ENCODE measurements at regions not wholly inside any gene's neighbourhood (a gene's known extent, or its start where the extent isn't known, plus 50 kb on each side); places are given as distances from the start of the nearest gene placed in this dataset.
"Not testable (repeated sequence)": the region's sequence is repeated elsewhere in the genome, so short reads cannot be mapped to it uniquely, and the experiment has no call there.

DNA sequence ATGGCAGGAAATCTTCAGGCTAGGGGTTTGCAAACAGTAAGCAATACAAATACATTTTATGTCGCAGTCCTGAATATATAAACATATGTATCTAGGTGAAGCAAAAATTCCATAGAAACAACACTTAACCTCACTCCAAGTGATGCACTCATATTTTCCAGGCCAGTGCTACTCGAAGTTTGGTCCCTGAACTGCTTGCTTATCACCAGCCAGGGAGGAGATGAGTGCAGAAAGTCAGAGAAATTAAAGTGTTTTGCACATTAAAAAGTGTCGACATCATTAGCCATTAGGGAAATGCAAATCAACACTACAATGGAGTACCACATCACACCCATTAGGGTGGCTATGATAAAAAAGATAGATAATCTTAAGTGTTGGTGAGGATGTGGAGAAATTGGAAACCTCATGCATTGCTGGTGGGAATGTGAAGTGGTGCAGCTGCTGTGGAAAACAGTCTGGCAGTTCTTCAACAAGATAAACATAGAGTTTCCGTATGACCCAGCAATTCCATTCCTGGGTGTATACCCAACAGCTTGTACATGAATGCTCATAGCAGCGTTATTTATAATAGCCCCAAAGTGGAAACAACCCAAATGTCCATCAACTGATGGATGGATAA is 70.5 kb upstream of the CSF1 start:
- CTCF ChIA-PET: no interaction called here
- Mint-ChIP-seq H3K27ac (no peak overlapping the region), H3K36me3 (ENCODE audit: low read depth) (peaks cover 9% of the 10 kb centered on the region), H3K4me1 (ENCODE audit: low read depth) (no peaks in the 10 kb centered on the region), H3K27me3 (ENCODE audit: low read depth) (peaks cover 7% of the 10 kb centered on the region), H3K4me3 (no peak overlapping the region), H3K9me3 (ENCODE audit: insufficient read depth) (no peaks in the 10 kb centered on the region)
- ATAC-seq (no peak), DNase-seq (no peak)
- POLR2A ChIA-PET: no interaction called here

DNA sequence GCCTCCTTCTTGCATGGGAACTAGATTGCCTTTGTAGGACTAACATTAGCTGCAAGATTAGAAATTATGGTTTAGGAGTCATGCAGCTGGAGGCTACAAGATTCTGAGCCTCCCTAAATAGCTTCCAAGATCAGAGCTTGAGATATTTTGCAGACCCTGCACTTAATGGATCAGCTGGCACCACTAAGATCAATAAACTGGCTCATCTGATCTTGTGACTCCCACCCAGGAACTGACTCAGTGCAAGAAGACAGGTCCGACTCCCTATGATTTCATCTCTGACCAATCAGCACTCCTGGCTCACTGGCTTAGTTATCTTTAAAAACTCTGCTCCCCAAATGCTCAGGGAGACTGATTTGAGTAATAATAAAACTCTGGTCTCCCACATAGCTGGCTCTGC is 71.4 kb upstream of the CSF1 start:
- CTCF ChIA-PET: interaction anchor here (1.6 kb wide), 1 partner anchor 145 kb away, joined by 4 read pairs; the partner anchor contains the start of gene AHCYL1
- H3K36me3 Mint-ChIP-seq (ENCODE audit: low read depth); H3K4me1 Mint-ChIP-seq (ENCODE audit: low read depth); H3K4me3 Mint-ChIP-seq; POLR2A ChIA-PET; H3K27ac Mint-ChIP-seq; DNase-seq; H3K9me3 Mint-ChIP-seq (ENCODE audit: insufficient read depth); ATAC-seq; H3K27me3 Mint-ChIP-seq (ENCODE audit: low read depth): not testable (repeated sequence)

DNA sequence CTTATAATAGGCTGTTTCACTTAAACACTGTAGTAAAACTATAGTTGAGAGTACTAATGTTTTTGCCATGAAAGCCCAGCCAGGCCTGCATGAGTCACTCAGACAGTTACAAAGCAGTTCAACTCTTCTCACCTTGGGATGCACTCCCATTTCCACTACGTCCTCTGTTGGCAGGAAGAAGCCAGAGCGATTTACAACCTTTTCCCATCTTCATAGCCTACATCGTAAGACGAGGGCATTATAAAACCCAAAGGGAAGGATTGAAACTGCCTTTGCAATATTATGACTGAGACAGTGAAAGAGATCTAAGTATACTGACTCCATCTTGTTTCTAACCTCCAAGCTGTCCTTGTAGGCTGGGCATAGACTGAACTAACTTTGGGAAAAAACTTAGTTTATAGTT is 71.8 kb upstream of the CSF1 start:
- CTCF ChIA-PET: interaction anchor here (1.6 kb wide), 1 partner anchor 146 kb away, joined by 4 read pairs; the partner anchor contains the start of gene AHCYL1
- no peak for ATAC-seq
- Mint-ChIP-seq H3K27me3 (ENCODE audit: low read depth) (peaks cover 10% of the 10 kb centered on the region), H3K4me3 (no peak overlapping the region), H3K27ac (no peak overlapping the region), H3K36me3 (ENCODE audit: low read depth) (peaks cover 9% of the 10 kb centered on the region), H3K4me1 (ENCODE audit: low read depth) (no peaks in the 10 kb centered on the region), H3K9me3 (ENCODE audit: insufficient read depth) (no peaks in the 10 kb centered on the region)
- POLR2A ChIA-PET: no interaction called here
- DNase-seq: no peak

DNA sequence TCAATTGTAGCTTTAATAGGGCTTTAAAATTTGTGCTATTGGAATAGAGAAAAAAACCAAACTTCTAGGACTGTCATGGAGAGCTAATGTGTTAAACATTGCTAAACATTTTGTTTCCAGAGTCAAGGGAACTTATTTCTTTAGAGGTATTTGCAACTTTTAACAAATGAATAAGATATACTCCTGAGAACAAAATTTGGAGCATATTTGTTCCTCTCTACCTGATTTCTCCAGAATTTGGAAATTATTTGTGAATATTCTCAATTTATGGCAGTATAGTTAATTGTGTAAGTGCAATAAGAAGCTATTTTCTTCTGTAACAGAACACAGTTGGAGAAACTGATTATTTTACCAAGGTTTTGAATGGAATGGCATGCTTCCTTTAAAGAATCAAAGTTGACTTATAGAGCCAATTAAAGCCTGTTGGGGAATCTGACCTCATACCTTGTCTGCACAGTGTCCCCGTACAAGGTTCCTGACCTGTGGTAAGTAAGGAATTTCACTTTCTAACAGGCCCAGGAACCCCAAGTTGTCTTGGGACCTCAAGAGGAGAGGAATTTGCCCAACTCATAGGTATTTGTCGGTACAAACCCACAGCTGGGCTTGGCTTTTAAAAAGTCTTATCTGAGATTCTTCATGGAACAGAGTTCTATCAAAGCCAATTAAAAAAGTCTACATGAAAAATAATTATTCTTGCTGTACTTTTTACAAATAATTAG is 72.6 kb upstream of the CSF1 start:
- H3K4me1 Mint-ChIP-seq (ENCODE audit: low read depth): no peaks in the 10 kb centered on the region
- POLR2A ChIA-PET: no interaction called here
- H3K36me3 Mint-ChIP-seq (ENCODE audit: low read depth): peaks cover 9% of the 10 kb centered on the region
- no peaks in the 10 kb centered on the region for H3K9me3 Mint-ChIP-seq (ENCODE audit: insufficient read depth)
- CTCF ChIA-PET: interaction anchor here (1.6 kb wide), 1 partner anchor 147 kb away, joined by 4 read pairs; the partner anchor contains the start of gene AHCYL1
- peaks cover 10% of the 10 kb centered on the region for H3K27me3 Mint-ChIP-seq (ENCODE audit: low read depth)
- H3K27ac Mint-ChIP-seq: no peak overlapping the region
- DNase-seq: no peak
- ATAC-seq: no peak
- H3K4me3 Mint-ChIP-seq: no peak overlapping the region

DNA sequence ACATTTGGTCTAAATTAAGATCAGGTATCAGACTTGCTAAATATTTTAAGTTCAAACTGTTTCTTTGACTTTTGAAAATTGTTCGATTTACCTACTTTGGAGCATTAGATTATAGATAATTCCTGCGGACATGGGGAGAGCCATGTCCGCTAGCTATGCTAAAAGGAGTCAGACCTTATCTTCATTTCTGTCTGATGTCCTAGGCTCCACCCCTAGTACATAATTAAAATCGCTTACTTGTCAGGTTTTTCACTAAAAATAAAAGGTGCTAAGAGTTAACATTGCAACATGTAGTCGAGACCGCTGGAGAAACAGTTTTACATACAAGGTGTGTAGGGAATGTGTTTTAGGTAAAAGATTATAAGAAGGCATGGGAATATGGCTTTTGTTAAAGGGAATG is 71.9 kb upstream of the EPS8L3 start:
- H3K27me3 Mint-ChIP-seq (ENCODE audit: low read depth); H3K27ac Mint-ChIP-seq; POLR2A ChIA-PET; H3K4me3 Mint-ChIP-seq; DNase-seq; H3K36me3 Mint-ChIP-seq (ENCODE audit: low read depth); H3K9me3 Mint-ChIP-seq (ENCODE audit: insufficient read depth); ATAC-seq; H3K4me1 Mint-ChIP-seq (ENCODE audit: low read depth): not testable (repeated sequence)
- CTCF ChIA-PET: interaction anchor here (1.2 to 2.2 kb wide), 4 partner anchors 12 to 59 kb away, joined by 3 to 6 read pairs (median 3); no protein-coding TSS in a partner anchor

DNA sequence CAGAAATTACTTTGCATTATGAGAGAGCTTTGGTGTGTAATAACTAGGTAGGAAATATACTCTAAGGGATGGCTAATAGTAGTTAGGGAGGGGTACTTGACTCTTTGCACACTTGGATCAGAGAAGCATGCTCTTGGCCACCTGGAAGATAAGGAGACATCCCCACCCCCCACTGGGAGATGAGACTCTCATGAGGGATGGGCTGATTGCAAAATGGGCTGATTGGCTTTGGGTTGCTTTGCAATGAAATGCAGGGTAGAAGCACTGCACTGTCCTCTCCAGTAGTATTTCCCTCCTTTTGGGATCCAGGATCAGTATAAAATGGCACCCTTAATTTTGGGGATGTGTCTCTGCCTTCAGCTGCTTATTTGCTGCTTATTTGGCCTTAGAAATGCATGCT is 71.2 kb upstream of the EPS8L3 start:
- Mint-ChIP-seq H3K9me3 (ENCODE audit: insufficient read depth) (peaks cover 3% of the 10 kb centered on the region), H3K4me3 (no peak overlapping the region), H3K27ac (no peak overlapping the region), H3K4me1 (ENCODE audit: low read depth) (no peaks in the 10 kb centered on the region), H3K27me3 (ENCODE audit: low read depth) (peaks cover 10% of the 10 kb centered on the region), H3K36me3 (ENCODE audit: low read depth) (peaks cover 7% of the 10 kb centered on the region)
- ATAC-seq: no peak
- ChIA-PET POLR2A (no interaction called here), CTCF (interaction anchor here (1.1 to 2.2 kb wide), 2 partner anchors 11 to 58 kb away, joined by 3 to 6 read pairs; no protein-coding TSS in a partner anchor)
- no peak for DNase-seq

DNA sequence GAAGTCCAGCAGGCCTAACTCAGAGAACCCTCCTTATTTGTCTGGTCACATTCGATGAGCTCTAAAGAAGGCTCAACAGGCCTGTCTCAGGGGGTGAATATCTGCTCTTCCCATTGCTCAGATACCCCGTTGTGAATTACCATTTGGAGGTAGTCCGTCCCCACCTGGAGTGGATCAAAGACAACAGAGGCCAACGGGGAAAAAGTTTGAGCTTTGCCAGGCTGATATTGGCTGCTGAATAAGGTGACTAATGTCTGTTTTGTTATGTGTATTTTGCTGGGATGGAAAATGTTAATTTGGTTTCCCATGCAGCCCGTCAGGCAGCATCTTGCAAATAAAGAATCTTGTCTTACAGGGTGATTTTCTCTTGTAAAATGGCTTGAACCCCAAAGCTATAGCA is 69.2 kb upstream of the EPS8L3 start:
- H3K27ac Mint-ChIP-seq: no peak overlapping the region
- DNase-seq (no peak), ATAC-seq (no peak)
- H3K27me3 Mint-ChIP-seq (ENCODE audit: low read depth): peaks cover 10% of the 10 kb centered on the region
- ChIA-PET POLR2A (no interaction called here), CTCF (no interaction called here)
- H3K4me1 Mint-ChIP-seq (ENCODE audit: low read depth): no peaks in the 10 kb centered on the region
- H3K4me3 Mint-ChIP-seq: no peak overlapping the region
- H3K9me3 Mint-ChIP-seq (ENCODE audit: insufficient read depth): peaks cover 3% of the 10 kb centered on the region
- peaks cover 7% of the 10 kb centered on the region for H3K36me3 Mint-ChIP-seq (ENCODE audit: low read depth)

DNA sequence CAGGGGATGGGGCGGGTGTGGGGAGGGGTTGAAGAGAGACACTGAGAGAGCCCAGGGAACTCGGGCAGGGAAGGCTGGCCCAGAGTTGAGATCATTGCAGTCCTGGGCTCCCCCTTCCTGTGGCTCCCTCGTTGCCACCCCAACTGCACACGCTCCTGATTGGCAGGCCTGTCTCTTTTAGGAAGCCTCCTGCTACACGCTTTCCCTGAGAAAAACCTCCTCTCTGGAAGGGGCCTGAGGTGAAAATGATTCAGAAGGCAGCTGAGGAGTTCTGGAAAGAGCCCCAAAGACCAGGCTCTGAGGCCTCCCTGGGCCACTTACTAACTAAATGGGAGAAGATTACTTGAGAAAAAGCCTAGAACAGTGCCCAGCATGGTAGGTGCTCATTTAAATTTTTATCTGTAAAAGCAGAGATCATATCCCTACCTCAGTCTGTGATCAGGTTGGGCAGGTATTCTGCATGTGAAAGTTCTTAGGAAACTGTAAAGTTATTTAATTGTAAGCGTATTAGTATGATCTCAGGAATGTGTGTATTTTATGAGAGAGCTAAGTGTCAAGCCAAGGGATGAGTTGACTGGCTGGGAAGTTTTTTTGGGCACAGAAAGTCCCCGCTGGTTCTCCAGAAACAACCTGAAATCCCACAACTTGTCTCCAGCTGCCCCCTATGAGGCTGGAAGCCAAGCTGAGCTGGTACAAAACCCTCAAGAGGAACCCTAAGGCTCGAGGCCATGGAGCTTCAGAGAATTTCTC is 65.2 kb upstream of the EPS8L3 start:
- DNase-seq: no peak
- no peaks in the 10 kb centered on the region for H3K36me3 Mint-ChIP-seq (ENCODE audit: low read depth)
- ChIA-PET POLR2A (interaction anchor here (1.3 kb wide), 1 partner anchor 26 kb away, joined by 3 read pairs; no protein-coding TSS in a partner anchor), CTCF (interaction anchor here (1.3 kb wide), 1 partner anchor 38 kb away, joined by 3 read pairs; no protein-coding TSS in a partner anchor)
- peaks cover 3% of the 10 kb centered on the region for H3K9me3 Mint-ChIP-seq (ENCODE audit: insufficient read depth)
- no peaks in the 10 kb centered on the region for H3K27me3 Mint-ChIP-seq (ENCODE audit: low read depth)
- H3K4me1 Mint-ChIP-seq (ENCODE audit: low read depth): peaks cover 18% of the 10 kb centered on the region
- H3K27ac Mint-ChIP-seq: no peak overlapping the region
- ATAC-seq: no peak
- H3K4me3 Mint-ChIP-seq: no peak overlapping the region

DNA sequence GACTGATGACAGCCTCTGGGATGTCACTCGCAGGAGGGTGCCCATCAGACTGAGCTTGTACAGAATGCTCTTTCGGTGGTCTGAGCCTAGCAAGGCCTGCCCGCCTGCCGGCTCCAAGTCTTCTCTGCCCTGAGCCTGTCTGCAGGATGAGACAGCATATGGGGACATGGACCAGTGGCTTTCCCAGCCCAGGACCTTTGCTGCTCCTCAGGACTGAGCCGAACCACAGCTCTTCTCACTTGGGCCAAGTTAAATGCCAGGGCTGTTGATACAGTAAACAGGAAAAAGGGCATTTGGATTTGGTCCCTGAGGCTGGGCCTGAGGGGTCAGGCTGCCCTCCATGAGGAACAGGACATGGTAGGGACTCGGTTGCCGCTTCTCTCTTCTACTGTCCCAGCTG is 64.3 kb upstream of the EPS8L3 start:
- DNase-seq: no peak
- H3K27ac Mint-ChIP-seq: no peak overlapping the region
- H3K36me3 Mint-ChIP-seq (ENCODE audit: low read depth): no peaks in the 10 kb centered on the region
- ATAC-seq: no peak
- H3K9me3 Mint-ChIP-seq (ENCODE audit: insufficient read depth): peaks cover 3% of the 10 kb centered on the region
- H3K27me3 Mint-ChIP-seq (ENCODE audit: low read depth): no peaks in the 10 kb centered on the region
- H3K4me3 Mint-ChIP-seq: no peak overlapping the region
- POLR2A ChIA-PET: no interaction called here
- peaks cover 25% of the 10 kb centered on the region for H3K4me1 Mint-ChIP-seq (ENCODE audit: low read depth)
- CTCF ChIA-PET: interaction anchor here (1.1 kb wide), 1 partner anchor 37 kb away, joined by 4 read pairs; no protein-coding TSS in a partner anchor

DNA sequence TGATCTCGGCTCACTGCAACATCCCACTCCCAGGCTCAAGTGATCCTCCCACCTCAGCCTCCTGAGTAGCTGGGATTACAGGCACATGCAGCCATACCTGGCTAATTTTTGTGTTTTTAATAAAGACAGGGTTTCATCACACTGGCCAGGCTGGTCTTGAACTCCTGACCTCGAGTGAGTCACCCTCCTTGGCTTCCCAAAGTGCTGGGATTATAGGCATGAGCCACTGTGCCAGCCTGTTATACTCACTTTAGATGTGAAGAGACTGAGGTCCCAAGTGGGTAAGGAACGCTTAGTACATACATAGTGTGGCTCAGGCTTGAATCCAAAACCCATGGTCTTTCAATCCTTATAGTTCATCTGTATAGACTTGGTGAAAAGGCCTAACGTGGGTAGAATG is 63.7 kb upstream of the EPS8L3 start:
- H3K36me3 Mint-ChIP-seq (ENCODE audit: low read depth): no peaks in the 10 kb centered on the region
- H3K27ac Mint-ChIP-seq: no peak overlapping the region
- H3K4me3 Mint-ChIP-seq: no peak overlapping the region
- POLR2A ChIA-PET: no interaction called here
- CTCF ChIA-PET: interaction anchor here (1.1 kb wide), 1 partner anchor 37 kb away, joined by 4 read pairs; no protein-coding TSS in a partner anchor
- DNase-seq (no peak), ATAC-seq (no peak)
- peaks cover 3% of the 10 kb centered on the region for H3K9me3 Mint-ChIP-seq (ENCODE audit: insufficient read depth)
- peaks cover 30% of the 10 kb centered on the region for H3K4me1 Mint-ChIP-seq (ENCODE audit: low read depth)
- H3K27me3 Mint-ChIP-seq (ENCODE audit: low read depth): no peaks in the 10 kb centered on the region

DNA sequence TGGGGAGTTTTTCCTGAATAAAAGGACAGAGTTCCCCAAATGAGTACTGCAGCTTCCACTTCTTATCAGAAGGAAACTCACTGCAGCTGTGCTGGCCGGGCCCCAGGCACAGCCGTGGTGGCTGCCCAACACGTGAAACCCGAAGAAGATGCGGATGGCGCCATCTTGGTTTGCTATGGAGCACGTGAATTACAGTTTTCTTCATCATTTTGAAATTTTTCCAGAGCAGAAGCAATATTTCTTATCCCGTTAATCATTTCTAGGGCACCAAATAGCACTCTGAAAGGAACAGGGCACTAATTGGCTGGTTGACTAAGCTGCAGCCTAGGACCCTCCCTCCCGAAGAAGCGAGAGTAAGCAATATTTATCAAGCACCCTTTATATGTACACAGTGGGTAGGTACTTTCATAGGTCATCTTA is 63.2 kb upstream of the EPS8L3 start:
- CTCF ChIA-PET: no interaction called here
- no peaks in the 10 kb centered on the region for H3K27me3 Mint-ChIP-seq (ENCODE audit: low read depth)
- H3K27ac Mint-ChIP-seq: no peak overlapping the region
- DNase-seq (no peak), ATAC-seq (no peak)
- peaks cover 3% of the 10 kb centered on the region for H3K9me3 Mint-ChIP-seq (ENCODE audit: insufficient read depth)
- no peak overlapping the region for H3K4me3 Mint-ChIP-seq
- peaks cover 36% of the 10 kb centered on the region for H3K4me1 Mint-ChIP-seq (ENCODE audit: low read depth)
- POLR2A ChIA-PET: interaction anchor here (1.0 to 1.2 kb wide), 2 partner anchors 25 to 191 kb away, joined by 3 to 4 read pairs; no protein-coding TSS in a partner anchor
- no peaks in the 10 kb centered on the region for H3K36me3 Mint-ChIP-seq (ENCODE audit: low read depth)

Data from activated CD8-positive, alpha-beta T cell treated with anti-CD3 and anti-CD28 coated beads, Interleukin-2, amount 10 ng/mL, durations not matched to agents 7 days and 5 days (primary cell).